Effector memory CD8-positive, alpha-beta T cell (primary cell): ENCODE measurements at regions not wholly inside any gene's neighbourhood (a gene's known extent, or its start where the extent isn't known, plus 50 kb on each side); places are given as distances from the start of the nearest gene placed in this dataset.

Source experiments
- ATAC-seq: fragments of 150-1000 bp; cut with Tn5 transposase; replicated peaks from 2 replicates; pipeline ENCODE4 v1.10.0; 2021; ENCODE audit warnings: mild to moderate bottlenecking, moderate library complexity
- DNase-seq, 3 experiments: peaks; one replicate each; pipeline ENCODE4 v3.0.0; 2021
- H3K27ac Mint-ChIP-seq, 2 donors: one replicate each; pipeline ENCODE4 v1.8.0; 2022; ENCODE audit warnings: mild to moderate bottlenecking in 2 of 2, mixed read lengths in 2 of 2, moderate library complexity in 2 of 2
- H3K27me3 Mint-ChIP-seq, 2 donors: one replicate each; pipeline ENCODE4 v1.8.0; 2022; ENCODE audit warnings: mixed read lengths in 2 of 2
- H3K36me3 Mint-ChIP-seq: one replicate; pipeline ENCODE4 v1.8.0; 2022; ENCODE audit warnings: mild to moderate bottlenecking, moderate library complexity, mixed read lengths; ENCODE audit not compliant: insufficient read depth
- H3K4me1 Mint-ChIP-seq, 2 donors: one replicate each; pipeline ENCODE4 v1.8.0; 2022; ENCODE audit warnings: low read depth in 2 of 2, mixed read lengths in 2 of 2
- H3K4me3 Mint-ChIP-seq, 2 donors: one replicate each; pipeline ENCODE4 v1.8.0; 2022; ENCODE audit warnings: mild to moderate bottlenecking in 2 of 2, mixed read lengths in 2 of 2, moderate library complexity in 2 of 2
- H3K9me3 Mint-ChIP-seq, 2 donors: one replicate each; pipeline ENCODE4 v1.8.0; 2022; ENCODE audit warnings: mixed read lengths in 2 of 2

DNA sequence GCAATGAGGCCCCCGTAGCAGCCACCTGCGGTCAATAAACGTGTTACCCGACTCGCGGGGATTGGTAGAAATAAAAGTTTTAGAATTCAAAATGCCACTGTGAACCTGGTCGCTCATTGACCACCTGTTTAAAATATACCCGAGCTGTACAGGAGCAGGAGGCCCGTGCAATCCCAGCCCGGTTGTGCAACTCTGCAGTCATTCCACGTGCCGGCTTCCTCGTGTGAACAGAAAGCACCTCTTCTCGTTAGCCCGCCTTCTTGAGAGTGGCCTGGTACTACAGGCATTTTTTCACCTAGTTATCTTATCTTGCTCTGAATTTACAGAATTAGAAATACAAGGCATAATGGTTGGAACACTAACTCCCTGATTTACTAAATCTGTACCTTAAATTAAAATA, 660.7 kb downstream of the GALR1 start:
- no peak for DNase-seq
- Mint-ChIP-seq H3K27me3 (peaks cover 25 to 43% of the 10 kb centered on the region in 2 donors), H3K4me1 (peaks cover 0 to 2% of the 10 kb centered on the region in 2 donors), H3K36me3 (no peaks in the 10 kb centered on the region), H3K27ac (no peak overlapping the region), H3K4me3 (no peak overlapping the region), H3K9me3 (no peaks in the 10 kb centered on the region)
- ATAC-seq = no peak

DNA sequence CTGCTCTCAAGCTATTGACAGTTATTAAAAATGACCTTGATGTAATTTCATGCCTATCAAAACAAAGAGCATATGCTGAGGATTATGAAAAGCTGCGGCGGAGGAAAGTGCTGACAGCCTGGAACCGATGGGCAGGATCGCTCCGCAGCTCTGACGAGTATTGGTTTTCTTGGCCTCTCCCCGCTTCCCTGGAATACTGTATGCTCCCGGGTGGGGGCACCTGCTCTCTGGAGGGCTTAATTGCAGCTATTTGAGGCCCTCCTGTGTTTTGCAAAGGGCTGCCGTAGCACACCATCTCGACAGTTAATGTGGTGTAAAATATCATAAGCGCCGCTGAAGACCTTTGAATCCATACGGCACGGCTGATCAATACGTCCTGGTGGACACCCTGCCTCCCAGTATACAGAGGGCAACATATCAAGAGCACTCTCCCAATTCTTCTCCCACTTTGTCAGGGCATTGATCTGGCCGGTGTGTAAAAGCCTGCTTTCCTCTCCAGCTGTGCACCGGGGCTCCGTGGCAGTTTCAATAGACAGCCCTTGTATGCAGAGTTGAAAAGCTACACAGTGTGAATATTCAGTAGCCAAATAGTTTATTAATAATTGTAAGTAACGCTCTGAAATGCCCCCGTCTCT, 662.4 kb downstream of the GALR1 start:
- no peak for DNase-seq
- no peaks in the 10 kb centered on the region for H3K9me3 Mint-ChIP-seq
- H3K4me1 Mint-ChIP-seq = no peaks in the 10 kb centered on the region
- no peak overlapping the region for H3K4me3 Mint-ChIP-seq
- H3K27ac Mint-ChIP-seq = no peak overlapping the region
- H3K36me3 Mint-ChIP-seq = no peaks in the 10 kb centered on the region
- peaks cover 20 to 36% of the 10 kb centered on the region in 2 donors for H3K27me3 Mint-ChIP-seq
- ATAC-seq = no peak

DNA sequence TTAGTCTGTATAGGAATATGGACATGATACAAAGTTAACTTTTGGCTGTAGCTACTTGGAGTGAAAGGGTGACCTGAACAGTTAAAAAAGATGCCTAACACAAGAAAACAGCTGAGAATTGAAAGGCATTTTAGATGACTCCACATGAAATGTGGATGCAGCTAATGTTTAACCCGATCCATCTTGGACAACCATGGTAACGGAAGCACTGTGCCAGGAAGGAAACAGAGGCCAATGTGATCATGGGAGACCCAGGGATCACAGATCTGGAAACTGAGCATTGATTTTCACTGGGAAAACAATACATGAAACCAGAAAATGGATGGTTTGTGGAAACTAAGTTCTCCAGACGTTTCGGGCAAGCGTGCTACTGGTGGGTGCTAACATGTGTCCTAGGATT, 669.1 kb downstream of the GALR1 start:
- H3K27me3 Mint-ChIP-seq = peaks cover 22 to 24% of the 10 kb centered on the region in 2 donors
- no peaks in the 10 kb centered on the region for H3K36me3 Mint-ChIP-seq
- H3K27ac Mint-ChIP-seq = no peak overlapping the region
- no peaks in the 10 kb centered on the region for H3K4me1 Mint-ChIP-seq
- no peak overlapping the region for H3K4me3 Mint-ChIP-seq
- H3K9me3 Mint-ChIP-seq = no peaks in the 10 kb centered on the region
- DNase-seq (no peak), ATAC-seq (no peak)

DNA sequence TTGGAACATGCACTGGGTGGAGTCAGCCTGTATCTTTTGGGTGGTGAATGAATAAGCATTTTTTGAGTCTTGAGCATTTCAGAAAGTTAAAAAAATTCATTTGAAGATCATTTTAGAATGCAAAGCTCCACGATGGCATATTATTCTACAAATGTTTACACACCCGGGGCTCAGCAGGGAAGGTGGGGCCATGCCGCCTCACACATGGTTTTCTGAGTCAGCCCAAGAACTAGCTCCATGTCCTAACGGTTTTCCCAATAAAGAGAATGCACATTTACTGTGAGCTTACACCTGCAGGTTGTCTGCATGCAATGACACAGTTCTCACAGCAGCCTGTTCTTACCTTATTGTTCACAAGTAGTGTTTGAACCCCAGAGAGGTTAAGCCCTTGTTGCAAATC, 670.3 kb downstream of the GALR1 start:
- no peaks in the 10 kb centered on the region for H3K36me3 Mint-ChIP-seq
- H3K27me3 Mint-ChIP-seq = peaks cover 16 to 19% of the 10 kb centered on the region in 2 donors
- H3K9me3 Mint-ChIP-seq = no peaks in the 10 kb centered on the region
- DNase-seq (no peak), ATAC-seq (no peak)
- H3K4me1 Mint-ChIP-seq = no peaks in the 10 kb centered on the region
- no peak overlapping the region for H3K4me3 Mint-ChIP-seq
- no peak overlapping the region for H3K27ac Mint-ChIP-seq

DNA sequence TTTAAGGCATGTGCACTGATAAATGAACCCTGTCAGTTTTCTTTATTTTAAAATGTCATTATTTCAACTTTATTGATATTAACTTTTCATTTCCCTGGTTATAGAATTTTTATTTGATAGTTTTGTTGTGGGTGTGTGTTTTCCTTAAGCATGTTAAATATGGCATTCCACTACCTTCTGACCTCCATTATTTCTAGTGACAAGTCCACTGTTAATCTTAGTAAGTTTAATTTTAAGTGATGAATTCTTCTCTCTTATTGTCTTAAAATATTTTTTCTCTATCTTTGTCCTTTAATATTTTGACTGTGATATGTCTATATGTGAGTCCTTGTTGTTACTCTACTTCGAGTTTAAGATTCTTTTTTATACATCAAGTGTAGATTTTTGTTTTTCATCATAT, 685.7 kb downstream of the GALR1 start:
- H3K4me3 Mint-ChIP-seq = no peak overlapping the region
- ATAC-seq = no peak
- peaks cover 0 to 7% of the 10 kb centered on the region in 2 donors for H3K9me3 Mint-ChIP-seq
- H3K27ac Mint-ChIP-seq = no peak overlapping the region
- peaks cover 5 to 8% of the 10 kb centered on the region in 2 donors for H3K27me3 Mint-ChIP-seq
- H3K4me1 Mint-ChIP-seq = no peaks in the 10 kb centered on the region
- no peaks in the 10 kb centered on the region for H3K36me3 Mint-ChIP-seq
- DNase-seq = no peak

DNA sequence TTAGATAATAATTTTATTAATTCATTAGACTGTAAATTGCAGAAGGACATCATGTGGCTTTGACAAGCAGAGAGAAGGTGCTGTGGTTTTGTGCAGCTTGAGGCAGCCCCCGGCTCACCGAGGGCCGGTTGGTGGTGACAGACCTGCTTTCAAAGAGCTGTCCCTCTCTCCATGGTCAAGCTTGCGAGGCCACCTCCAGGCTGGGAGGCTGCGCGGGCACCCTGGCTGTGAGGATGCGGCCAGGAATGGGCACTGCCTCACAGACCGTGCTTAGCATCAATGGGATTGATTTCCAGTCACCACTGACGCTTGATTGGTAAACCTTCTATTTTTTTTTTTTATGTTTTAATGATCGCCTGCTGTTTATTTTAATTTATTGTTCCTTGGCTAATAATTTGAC, 690.9 kb downstream of the GALR1 start:
- peaks cover 0 to 3% of the 10 kb centered on the region in 2 donors for H3K9me3 Mint-ChIP-seq
- H3K4me1 Mint-ChIP-seq = no peaks in the 10 kb centered on the region
- no peak for DNase-seq
- no peaks in the 10 kb centered on the region for H3K36me3 Mint-ChIP-seq
- no peak overlapping the region for H3K27ac Mint-ChIP-seq
- no peak for ATAC-seq
- H3K4me3 Mint-ChIP-seq = no peak overlapping the region
- peaks cover 13 to 14% of the 10 kb centered on the region in 2 donors for H3K27me3 Mint-ChIP-seq

DNA sequence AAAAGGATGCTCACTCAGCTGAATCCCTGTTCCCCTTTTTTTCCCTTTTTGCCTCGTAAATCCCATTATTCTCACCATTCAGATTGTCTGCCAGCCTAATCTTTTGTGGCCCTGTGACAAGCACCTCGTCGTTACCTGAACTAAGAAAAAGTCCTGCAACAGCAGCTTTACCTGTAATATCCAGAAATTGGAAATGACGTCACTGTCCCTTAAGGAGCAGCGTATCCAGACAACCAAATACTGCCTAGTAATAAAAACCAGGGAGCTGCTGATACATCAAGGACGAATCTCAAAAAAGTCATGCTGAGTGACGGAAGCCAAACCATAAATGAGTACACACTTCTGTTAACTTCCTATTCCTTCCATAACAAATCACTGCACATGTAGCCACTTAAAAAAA, 694.9 kb downstream of the GALR1 start:
- Mint-ChIP-seq H3K36me3 (no peaks in the 10 kb centered on the region), H3K27ac (no peak overlapping the region), H3K27me3 (peaks cover 12% of the 10 kb centered on the region in 2 donors), H3K4me3 (no peak overlapping the region), H3K9me3 (no peaks in the 10 kb centered on the region), H3K4me1 (no peaks in the 10 kb centered on the region)
- DNase-seq = no peak
- no peak for ATAC-seq

DNA sequence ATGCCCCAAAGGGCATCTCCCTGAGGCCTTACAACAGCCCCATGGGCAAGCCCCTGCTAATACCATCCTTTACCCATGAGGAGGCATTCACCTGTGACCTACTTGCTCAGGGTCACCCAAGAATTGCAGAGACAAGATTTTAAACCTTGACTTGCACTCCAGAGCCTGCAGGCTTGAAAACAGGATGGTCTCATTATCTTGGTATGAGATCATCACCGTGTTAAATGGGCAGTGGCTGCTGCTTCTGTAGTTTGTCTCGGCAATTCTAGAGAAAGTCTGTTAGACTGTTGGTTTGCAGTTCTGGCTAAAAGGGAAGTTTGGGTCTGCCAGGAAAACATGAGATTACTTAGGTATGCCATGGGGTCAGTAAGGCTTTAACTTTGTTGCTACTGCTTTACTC, 698.9 kb downstream of the GALR1 start:
- Mint-ChIP-seq H3K27me3 (peaks cover 6 to 8% of the 10 kb centered on the region in 2 donors), H3K27ac (no peak overlapping the region), H3K4me1 (no peaks in the 10 kb centered on the region), H3K9me3 (peaks cover 0 to 5% of the 10 kb centered on the region in 2 donors), H3K4me3 (no peak overlapping the region), H3K36me3 (no peaks in the 10 kb centered on the region)
- no peak for DNase-seq
- ATAC-seq = no peak

DNA sequence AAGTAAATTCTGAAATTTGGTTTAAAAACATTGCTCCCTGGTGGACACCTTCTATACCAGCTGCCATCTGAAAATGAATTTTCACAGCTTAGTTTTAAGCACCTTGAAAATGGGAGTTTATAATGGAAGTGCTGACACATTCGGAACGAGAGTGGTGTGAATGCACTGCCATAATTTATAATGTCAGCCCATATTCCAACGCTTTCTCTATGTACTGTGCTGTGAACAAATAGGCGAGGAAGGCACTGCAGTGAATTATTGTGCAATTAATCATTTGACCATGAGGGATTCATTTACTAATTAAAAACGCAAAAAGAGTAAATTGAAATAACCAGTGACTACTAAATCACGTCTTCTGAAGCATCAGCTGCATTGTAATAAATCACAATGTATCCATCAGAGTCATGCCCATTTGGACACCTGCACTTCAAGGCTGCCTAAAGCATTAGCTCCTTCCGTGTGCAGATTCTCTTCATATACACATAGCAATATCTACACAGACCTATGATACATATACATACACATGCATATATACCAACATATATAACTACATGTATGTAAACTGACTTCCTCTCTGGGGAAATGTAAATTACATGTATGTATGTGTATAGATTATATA, 699.8 kb downstream of the GALR1 start:
- H3K4me3 Mint-ChIP-seq = no peak overlapping the region
- no peak overlapping the region for H3K27ac Mint-ChIP-seq
- ATAC-seq (no peak), DNase-seq (no peak)
- no peaks in the 10 kb centered on the region for H3K36me3 Mint-ChIP-seq
- peaks cover 0 to 6% of the 10 kb centered on the region in 2 donors for H3K9me3 Mint-ChIP-seq
- H3K4me1 Mint-ChIP-seq = no peaks in the 10 kb centered on the region
- H3K27me3 Mint-ChIP-seq = peaks cover 5 to 7% of the 10 kb centered on the region in 2 donors

DNA sequence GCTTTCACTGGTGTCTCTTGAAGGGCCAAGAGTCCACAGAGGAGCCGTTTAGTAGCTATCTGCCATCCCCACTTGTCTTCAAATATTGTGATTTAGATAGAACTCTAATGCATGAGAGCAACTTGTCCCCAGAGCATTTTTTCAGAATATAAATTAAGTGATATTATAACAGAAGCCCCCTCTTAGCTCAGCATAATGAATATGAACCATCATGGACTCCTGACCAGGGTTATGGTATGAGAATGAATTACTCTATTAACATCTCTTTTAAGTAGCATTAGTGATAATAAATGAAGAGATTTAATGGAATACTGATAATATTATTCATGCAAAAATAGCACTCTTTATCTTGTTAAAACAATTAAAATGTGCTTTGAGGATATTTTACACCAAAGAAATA, 709.6 kb downstream of the GALR1 start:
- Mint-ChIP-seq H3K36me3 (no peaks in the 10 kb centered on the region), H3K9me3 (peaks cover 14 to 27% of the 10 kb centered on the region in 2 donors), H3K4me3 (no peak overlapping the region), H3K27me3 (peaks cover 7 to 8% of the 10 kb centered on the region in 2 donors), H3K27ac (no peak overlapping the region), H3K4me1 (no peaks in the 10 kb centered on the region)
- ATAC-seq (no peak), DNase-seq (no peak)

DNA sequence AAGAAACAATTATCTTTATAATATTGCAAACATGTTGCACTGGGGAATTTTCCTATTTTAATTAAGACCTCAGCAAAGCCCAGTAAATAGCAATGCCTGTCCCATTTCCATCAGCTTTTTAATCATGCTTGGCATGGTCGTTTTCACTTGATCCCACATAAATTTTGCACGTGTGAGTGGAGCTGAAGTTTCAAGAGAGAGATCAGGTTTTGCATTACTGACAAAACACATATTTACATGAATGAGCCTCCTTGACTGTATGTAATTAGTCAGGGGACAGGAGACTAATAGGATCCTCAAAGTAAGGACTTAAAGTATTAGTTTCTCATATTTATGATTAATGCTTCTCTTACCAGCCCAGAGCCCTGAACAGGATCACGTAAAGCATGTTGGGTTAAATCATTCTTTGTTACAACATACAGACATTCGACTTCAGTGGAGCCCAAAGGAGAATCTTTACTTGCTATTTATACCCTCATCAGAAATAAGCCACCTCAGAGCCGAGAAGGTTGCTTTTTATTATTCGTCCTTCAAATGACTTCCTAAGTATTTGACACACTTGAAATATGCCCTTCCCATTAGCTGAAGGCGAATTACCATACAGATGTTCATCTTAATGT, 711.3 kb downstream of the GALR1 start:
- no peak for ATAC-seq
- Mint-ChIP-seq H3K9me3 (peaks cover 14 to 27% of the 10 kb centered on the region in 2 donors), H3K4me3 (no peak overlapping the region), H3K4me1 (no peaks in the 10 kb centered on the region), H3K27ac (no peak overlapping the region), H3K27me3 (peaks cover 7 to 8% of the 10 kb centered on the region in 2 donors), H3K36me3 (no peaks in the 10 kb centered on the region)
- no peak for DNase-seq

DNA sequence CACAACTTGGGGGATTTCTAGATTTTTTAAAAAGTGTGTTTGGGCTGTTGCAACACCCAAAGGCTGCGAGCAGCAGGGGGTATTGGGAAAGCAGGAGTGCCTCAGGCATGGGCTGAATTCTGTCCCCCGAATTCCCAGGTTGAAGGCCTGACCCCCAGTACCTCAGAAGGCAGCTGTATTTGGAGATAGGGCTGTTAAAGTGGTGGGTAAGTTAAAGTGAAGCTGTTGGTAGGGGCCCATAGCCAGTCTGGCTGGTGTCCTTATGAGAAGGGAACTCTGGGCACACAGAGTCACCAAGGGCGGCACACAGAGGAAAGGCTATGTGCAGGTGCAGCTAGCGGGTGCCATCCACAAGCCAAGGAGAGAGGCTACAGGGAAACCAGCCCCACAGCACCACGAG, 717.4 kb downstream of the GALR1 start:
- Mint-ChIP-seq H3K4me3 (no peak overlapping the region), H3K36me3 (no peaks in the 10 kb centered on the region), H3K4me1 (no peaks in the 10 kb centered on the region), H3K27ac (no peak overlapping the region), H3K27me3 (peaks cover 8 to 13% of the 10 kb centered on the region in 2 donors), H3K9me3 (peaks cover 0 to 7% of the 10 kb centered on the region in 2 donors)
- ATAC-seq (no peak), DNase-seq (no peak)

DNA sequence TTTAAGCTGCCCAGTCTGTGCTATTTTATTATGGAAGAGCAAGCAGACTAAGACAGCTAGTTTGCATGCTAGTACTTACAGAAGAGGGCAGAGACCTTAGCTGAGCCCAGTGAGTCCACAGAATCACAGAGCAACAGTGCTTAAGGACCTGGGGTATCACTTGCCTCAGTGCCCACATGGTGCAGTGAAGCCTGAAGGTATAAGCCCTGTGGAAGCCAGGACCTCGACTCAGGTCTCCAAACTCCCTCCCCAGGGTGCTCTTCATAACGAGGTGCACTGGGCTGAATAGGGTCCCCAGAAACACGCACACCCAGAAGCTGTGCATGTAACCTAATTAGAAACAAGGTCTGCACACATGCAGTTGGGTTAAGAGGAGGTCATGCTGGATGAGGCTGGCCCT, 718.1 kb downstream of the GALR1 start:
- no peaks in the 10 kb centered on the region for H3K36me3 Mint-ChIP-seq
- peaks cover 2 to 7% of the 10 kb centered on the region in 2 donors for H3K27me3 Mint-ChIP-seq
- H3K4me3 Mint-ChIP-seq = no peak overlapping the region
- no peak for DNase-seq
- H3K9me3 Mint-ChIP-seq = peaks cover 0 to 2% of the 10 kb centered on the region in 2 donors
- no peak overlapping the region for H3K27ac Mint-ChIP-seq
- H3K4me1 Mint-ChIP-seq = no peaks in the 10 kb centered on the region
- no peak for ATAC-seq

DNA sequence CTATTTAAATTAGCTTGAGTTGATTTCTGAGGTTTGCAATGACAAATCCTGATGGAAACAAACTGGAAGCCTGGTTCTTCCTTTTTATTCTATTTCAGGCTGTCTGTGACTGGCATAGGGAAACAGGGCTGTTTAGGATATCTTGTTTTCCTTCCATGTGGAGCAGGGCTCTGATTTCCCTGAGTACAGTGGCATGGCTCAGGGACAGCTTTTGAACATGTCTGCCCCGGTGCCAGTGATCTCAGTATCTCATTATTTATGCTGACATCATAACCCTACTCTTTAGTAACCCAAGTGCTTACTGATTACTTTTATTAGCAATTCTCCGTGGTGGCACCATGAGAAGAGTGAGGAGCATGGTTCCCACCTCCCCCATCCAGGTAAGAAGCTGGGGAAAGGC, 720.3 kb downstream of the GALR1 start:
- no peak overlapping the region for H3K27ac Mint-ChIP-seq
- no peak for DNase-seq
- ATAC-seq = no peak
- H3K4me3 Mint-ChIP-seq = no peak overlapping the region
- H3K4me1 Mint-ChIP-seq = no peaks in the 10 kb centered on the region
- H3K36me3 Mint-ChIP-seq = no peaks in the 10 kb centered on the region
- H3K27me3 Mint-ChIP-seq = peaks cover 0 to 6% of the 10 kb centered on the region in 2 donors
- no peaks in the 10 kb centered on the region for H3K9me3 Mint-ChIP-seq
